ENCODE measurements at regions not wholly inside any gene's neighbourhood (a gene's known extent, or its start where the extent isn't known, plus 50 kb on each side); places are given as distances from the start of the nearest gene placed in this dataset.

GRCh38 chr5:119811458-119811857 is 182.1 kb downstream of the FAM170A start:
- TF ChIP-seq CTCF (IDR thresholded peaks at IDR 0.05; ENCODE audit: insufficient read depth, low read depth, low read length) (no peak), EZH2 (IDR thresholded peaks at IDR 0.05; ENCODE audit: insufficient read depth, low read length) (no peak)
- H3K79me2 ChIP-seq (ENCODE audit: insufficient read depth, low read length): no peaks in the 10 kb centered on the region
- H3K27ac ChIP-seq (ENCODE audit: low read depth, low read length): no peak overlapping the region
- no peak overlapping the region for H3K4me3 Mint-ChIP-seq (ENCODE audit: unreplicated experiment)
- no peaks in the 10 kb centered on the region for H3K27me3 ChIP-seq (ENCODE audit: insufficient read depth, low read length)
- H3K4me1 Mint-ChIP-seq (ENCODE audit: low read depth, unreplicated experiment): no peaks in the 10 kb centered on the region
- H3K9me3 ChIP-seq (ENCODE audit: insufficient read depth, low read depth, low read length): peaks cover 5% of the 10 kb centered on the region
- H3K36me3 Mint-ChIP-seq (ENCODE audit: low read depth, unreplicated experiment): no peaks in the 10 kb centered on the region
- DNase-seq (ENCODE audit: low read depth) (no peak), FAIRE-seq (no peak)
- H2AFZ ChIP-seq (ENCODE audit: low read depth, low read length): no peak overlapping the region
- no peaks in the 10 kb centered on the region for H4K20me1 ChIP-seq (ENCODE audit: insufficient read depth, low read length)
- no peaks in the 10 kb centered on the region for H3K36me3 ChIP-seq (ENCODE audit: insufficient read depth, low read length)
- no peak overlapping the region for H3K9ac ChIP-seq (ENCODE audit: low read length)
- H3K4me1 ChIP-seq (ENCODE audit: insufficient read depth, low read length): no peaks in the 10 kb centered on the region
- H3K4me3 ChIP-seq (ENCODE audit: insufficient read depth, low read depth, low read length): no peak overlapping the region
- H3K9me3 Mint-ChIP-seq (ENCODE audit: unreplicated experiment): peaks cover 8% of the 10 kb centered on the region
- no peak overlapping the region for H3K27ac Mint-ChIP-seq (ENCODE audit: unreplicated experiment)
- no peaks in the 10 kb centered on the region for H3K27me3 Mint-ChIP-seq (ENCODE audit: low read depth, unreplicated experiment)
- H3K4me2 ChIP-seq (ENCODE audit: low read length): no peak overlapping the region

- DNase-seq (ENCODE audit: low read depth): no peak
- Histone ChIP-seq H3K36me3 (ENCODE audit: insufficient read depth, low read length) (no peaks in the 10 kb centered on the region), H3K9me3 (ENCODE audit: insufficient read depth, low read depth, low read length) (no peaks in the 10 kb centered on the region), H3K79me2 (ENCODE audit: insufficient read depth, low read length) (no peaks in the 10 kb centered on the region), H3K27ac (ENCODE audit: low read depth, low read length) (no peak overlapping the region), H3K4me1 (ENCODE audit: insufficient read depth, low read length) (no peaks in the 10 kb centered on the region), H3K4me2 (ENCODE audit: low read length) (no peak overlapping the region), H3K27me3 (ENCODE audit: insufficient read depth, low read length) (no peaks in the 10 kb centered on the region), H3K9ac (ENCODE audit: low read length) (no peak overlapping the region), H2AFZ (ENCODE audit: low read depth, low read length) (no peak overlapping the region), H3K4me3 (ENCODE audit: insufficient read depth, low read depth, low read length) (no peak overlapping the region), H4K20me1 (ENCODE audit: insufficient read depth, low read length) (no peaks in the 10 kb centered on the region)
- no peaks in the 10 kb centered on the region for H3K4me1 Mint-ChIP-seq (ENCODE audit: low read depth, unreplicated experiment)
- H3K27ac Mint-ChIP-seq (ENCODE audit: unreplicated experiment): no peak overlapping the region
- TF ChIP-seq EZH2 (IDR thresholded peaks at IDR 0.05; ENCODE audit: insufficient read depth, low read length) (no peak), CTCF (IDR thresholded peaks at IDR 0.05; ENCODE audit: insufficient read depth, low read depth, low read length) (no peak)
- no peaks in the 10 kb centered on the region for H3K36me3 Mint-ChIP-seq (ENCODE audit: low read depth, unreplicated experiment)
- no peak overlapping the region for H3K4me3 Mint-ChIP-seq (ENCODE audit: unreplicated experiment)
- H3K27me3 Mint-ChIP-seq (ENCODE audit: low read depth, unreplicated experiment): no peaks in the 10 kb centered on the region
- FAIRE-seq: no peak
- H3K9me3 Mint-ChIP-seq (ENCODE audit: unreplicated experiment): no peaks in the 10 kb centered on the region
These were observed 185.3 kb downstream of the FAM170A start for GRCh38 chr5:119814655-119815054.

GRCh38 chr5:119816055-119816454 is 186.7 kb downstream of the FAM170A start:
- H3K9me3 ChIP-seq (ENCODE audit: insufficient read depth, low read depth, low read length): no peaks in the 10 kb centered on the region
- no peaks in the 10 kb centered on the region for H3K4me1 Mint-ChIP-seq (ENCODE audit: low read depth, unreplicated experiment)
- no peaks in the 10 kb centered on the region for H3K36me3 ChIP-seq (ENCODE audit: insufficient read depth, low read length)
- H3K4me1 ChIP-seq (ENCODE audit: insufficient read depth, low read length): no peaks in the 10 kb centered on the region
- no peaks in the 10 kb centered on the region for H3K9me3 Mint-ChIP-seq (ENCODE audit: unreplicated experiment)
- H3K27ac Mint-ChIP-seq (ENCODE audit: unreplicated experiment): no peak overlapping the region
- no peak overlapping the region for H3K27ac ChIP-seq (ENCODE audit: low read depth, low read length)
- H4K20me1 ChIP-seq (ENCODE audit: insufficient read depth, low read length): no peaks in the 10 kb centered on the region
- DNase-seq (ENCODE audit: low read depth) (no peak), FAIRE-seq (no peak)
- H3K4me3 ChIP-seq (ENCODE audit: insufficient read depth, low read depth, low read length): no peak overlapping the region
- TF ChIP-seq EZH2 (IDR thresholded peaks at IDR 0.05; ENCODE audit: insufficient read depth, low read length) (no peak), CTCF (IDR thresholded peaks at IDR 0.05; ENCODE audit: insufficient read depth, low read depth, low read length) (no peak)
- H3K27me3 ChIP-seq (ENCODE audit: insufficient read depth, low read length): no peaks in the 10 kb centered on the region
- no peaks in the 10 kb centered on the region for H3K27me3 Mint-ChIP-seq (ENCODE audit: low read depth, unreplicated experiment)
- H3K4me2 ChIP-seq (ENCODE audit: low read length): no peak overlapping the region
- no peak overlapping the region for H3K9ac ChIP-seq (ENCODE audit: low read length)
- H3K36me3 Mint-ChIP-seq (ENCODE audit: low read depth, unreplicated experiment): no peaks in the 10 kb centered on the region
- H3K79me2 ChIP-seq (ENCODE audit: insufficient read depth, low read length): no peaks in the 10 kb centered on the region
- no peak overlapping the region for H3K4me3 Mint-ChIP-seq (ENCODE audit: unreplicated experiment)
- H2AFZ ChIP-seq (ENCODE audit: low read depth, low read length): no peak overlapping the region
